C1 segment of cervical spinal cord (tissue), 14 donors: ENCODE measurements at regions not wholly inside any gene's neighbourhood (a gene's known extent, or its start where the extent isn't known, plus 50 kb on each side); places are given as distances from the start of the nearest gene placed in this dataset.
"Not testable (repeated sequence)": the region's sequence is repeated elsewhere in the genome, so short reads cannot be mapped to it uniquely, and the experiment has no call there.

Experiments used
- DNase-seq, 14 donors: peaks; one replicate each; lab custom pipeline; 2025; lab: John Stamatoyannopoulos, UW

DNA sequence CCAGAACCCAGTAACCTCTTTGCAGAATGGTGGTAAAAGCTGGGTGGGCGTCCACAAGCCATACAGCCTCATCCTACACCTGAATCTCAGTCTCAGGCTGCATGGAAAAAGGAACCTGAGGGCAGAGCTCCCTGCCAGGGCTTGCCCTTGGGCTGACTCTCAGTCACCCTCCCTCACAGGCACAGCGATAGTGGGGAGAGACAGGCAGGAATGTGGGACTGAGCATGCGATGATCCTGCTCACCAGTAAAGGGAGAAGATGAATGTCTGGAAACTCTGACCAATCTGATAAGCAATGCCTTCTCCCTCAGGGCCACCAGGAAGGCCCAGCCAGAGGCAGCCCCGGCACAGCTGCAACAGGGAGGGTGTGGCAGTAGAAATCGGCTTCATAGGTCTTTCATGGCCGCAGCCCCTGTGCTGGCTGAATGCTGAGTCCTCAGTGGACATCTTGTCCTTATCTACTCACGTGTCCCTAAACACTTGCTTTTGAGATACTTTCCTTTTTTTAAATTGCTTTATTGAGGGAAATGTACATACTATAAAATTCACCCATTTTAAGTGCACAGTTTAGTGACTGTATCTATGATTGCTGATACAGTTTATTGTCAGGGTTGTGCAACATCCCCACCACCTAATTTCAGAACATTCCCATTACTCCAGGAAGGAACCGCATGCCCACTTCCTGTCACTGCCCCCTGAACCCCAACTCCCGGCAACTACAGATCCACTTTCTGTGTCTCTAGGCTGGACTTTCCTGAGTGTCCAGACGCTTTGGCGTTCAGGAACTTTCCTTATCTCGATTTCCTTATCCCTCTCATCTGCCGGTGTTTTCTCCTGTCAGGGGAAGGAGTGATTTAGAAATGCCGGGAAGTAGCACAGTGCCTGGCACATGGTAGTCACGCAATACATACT, 258.1 kb downstream of the PCNX1 start:
- no peak for DNase-seq

- peak in 3 of 14 donors; percentile 4 to 26 (median 13) for DNase-seq
Observed at GRCh38 chr14:71166180-71166837, 259.1 kb downstream of the PCNX1 start.

DNA sequence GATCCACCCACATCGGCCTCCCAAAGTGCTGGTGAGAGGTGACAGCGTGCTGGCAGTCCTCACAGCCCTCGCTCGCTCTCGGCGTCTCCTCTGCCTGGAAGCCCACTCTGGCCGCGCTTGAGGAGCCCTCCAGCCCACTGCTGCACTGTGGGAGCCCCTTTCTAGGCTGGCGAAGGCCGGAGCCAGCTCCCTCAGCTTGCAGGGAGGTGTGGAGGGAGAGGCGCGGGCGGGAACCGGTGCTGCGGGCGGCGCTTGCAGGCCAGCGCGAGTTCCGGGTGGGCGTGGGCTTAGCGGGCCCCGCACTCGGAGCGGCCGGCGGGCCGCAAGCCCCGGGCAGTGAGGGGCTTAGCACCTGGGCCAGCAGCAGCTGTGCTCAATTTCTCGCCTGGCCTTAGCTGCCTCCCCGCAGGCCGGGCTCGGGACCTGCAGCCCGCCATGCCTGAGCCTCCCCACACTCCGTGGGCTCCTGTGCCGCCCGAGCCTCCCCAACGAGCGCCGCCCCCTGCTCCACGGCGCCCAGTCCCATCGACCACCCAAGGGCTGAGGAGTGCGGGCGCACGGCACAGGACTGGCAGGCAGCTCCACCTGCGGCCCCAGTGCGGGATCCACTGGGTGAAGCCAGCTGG, 260.2 kb downstream of the PCNX1 start:
- not testable (repeated sequence) for DNase-seq

GRCh38 chr14:71168161-71168560, 260.9 kb downstream of the PCNX1 start:
- not testable (repeated sequence) for DNase-seq

DNA sequence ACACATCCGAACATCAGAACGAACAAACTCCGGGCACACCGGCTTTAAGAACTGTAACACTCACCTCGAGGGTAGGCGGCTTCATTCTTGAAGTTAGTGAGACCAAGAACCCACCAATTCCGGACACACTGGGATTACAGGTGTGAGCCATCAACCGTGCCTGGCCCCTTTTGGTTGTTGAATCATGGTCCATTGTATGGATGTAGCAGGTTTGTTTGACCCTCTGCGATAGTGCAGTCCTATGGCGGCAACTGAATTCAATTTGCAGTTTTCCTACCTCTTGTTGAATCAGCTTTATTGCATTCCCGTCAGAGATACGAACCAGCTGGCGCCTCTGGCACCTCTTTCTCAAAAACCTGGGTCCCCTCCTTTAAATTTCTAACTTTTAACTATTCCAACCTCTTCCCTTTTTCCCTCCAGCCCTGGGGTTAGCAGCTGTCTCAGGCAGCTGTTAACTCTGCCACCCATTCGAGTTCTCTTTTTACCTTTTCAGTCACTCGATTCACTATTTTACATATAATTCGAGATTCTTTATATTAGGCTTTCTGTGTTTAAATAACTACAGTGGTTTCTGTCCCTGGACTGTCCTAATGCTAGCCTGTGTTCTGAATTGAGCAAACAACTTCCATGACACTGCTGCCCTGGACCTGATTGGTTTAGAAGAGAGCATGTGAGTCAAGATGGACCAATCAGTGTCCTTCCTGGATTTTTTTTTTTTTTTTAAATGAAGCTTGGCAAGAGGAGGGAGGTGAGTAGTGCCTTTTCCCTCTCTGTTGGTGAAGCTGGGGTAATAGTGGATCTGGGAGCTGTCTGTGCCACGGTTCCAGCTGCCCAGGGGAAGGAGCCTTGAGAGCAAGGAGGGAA, 261.5 kb downstream of the PCNX1 start:
- no peak for DNase-seq

- DNase-seq, result no peak
Observed at GRCh38 chr14:71169861-71170260, 262.6 kb downstream of the PCNX1 start.

DNA sequence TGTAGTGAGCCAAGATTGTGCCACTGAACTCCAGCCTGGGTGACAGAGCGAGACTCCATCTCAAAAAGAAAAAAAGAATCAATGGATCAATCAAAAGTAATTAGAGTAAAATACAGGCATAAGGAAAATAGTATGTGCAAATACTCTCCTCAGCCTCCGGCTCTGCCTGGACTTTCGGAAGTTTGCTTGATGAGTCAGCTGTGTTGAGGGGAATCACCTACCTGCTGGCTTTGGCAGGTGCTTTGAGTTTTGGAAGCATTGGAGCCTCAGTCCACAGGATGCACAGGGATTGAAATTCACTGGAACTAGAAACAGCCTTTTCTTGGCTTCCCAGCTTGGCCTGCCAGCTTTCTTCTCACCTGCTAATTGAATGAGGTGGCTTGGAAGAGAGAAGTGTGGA, 268.2 kb downstream of the PCNX1 start:
- DNase-seq, result no peak

- no peak for DNase-seq
Observed at GRCh38 chr14:71179066-71179465, 271.8 kb downstream of the PCNX1 start.

DNA sequence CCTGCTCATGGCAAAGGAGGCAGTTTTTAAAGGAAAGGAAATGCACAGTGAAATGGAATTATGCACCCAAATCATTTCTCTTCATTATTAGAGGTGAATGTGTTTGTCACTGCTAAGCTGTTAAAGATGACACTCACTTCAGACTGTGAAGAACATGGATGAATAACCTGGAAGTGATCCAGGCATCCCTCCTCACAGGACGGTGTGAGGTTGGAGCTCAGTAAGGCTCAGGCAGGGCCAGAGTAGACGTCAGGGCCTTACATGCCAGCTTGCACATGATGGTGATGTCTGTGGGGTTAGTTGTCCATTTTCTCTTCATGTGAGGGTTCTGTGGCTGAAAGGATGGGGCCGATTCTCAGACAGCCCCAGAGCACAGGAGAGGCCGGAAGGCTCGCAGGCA, 273.1 kb downstream of the PCNX1 start:
- no peak for DNase-seq

GRCh38 chr14:71181215-71182003, 274.1 kb downstream of the PCNX1 start:
- no peak for DNase-seq

DNA sequence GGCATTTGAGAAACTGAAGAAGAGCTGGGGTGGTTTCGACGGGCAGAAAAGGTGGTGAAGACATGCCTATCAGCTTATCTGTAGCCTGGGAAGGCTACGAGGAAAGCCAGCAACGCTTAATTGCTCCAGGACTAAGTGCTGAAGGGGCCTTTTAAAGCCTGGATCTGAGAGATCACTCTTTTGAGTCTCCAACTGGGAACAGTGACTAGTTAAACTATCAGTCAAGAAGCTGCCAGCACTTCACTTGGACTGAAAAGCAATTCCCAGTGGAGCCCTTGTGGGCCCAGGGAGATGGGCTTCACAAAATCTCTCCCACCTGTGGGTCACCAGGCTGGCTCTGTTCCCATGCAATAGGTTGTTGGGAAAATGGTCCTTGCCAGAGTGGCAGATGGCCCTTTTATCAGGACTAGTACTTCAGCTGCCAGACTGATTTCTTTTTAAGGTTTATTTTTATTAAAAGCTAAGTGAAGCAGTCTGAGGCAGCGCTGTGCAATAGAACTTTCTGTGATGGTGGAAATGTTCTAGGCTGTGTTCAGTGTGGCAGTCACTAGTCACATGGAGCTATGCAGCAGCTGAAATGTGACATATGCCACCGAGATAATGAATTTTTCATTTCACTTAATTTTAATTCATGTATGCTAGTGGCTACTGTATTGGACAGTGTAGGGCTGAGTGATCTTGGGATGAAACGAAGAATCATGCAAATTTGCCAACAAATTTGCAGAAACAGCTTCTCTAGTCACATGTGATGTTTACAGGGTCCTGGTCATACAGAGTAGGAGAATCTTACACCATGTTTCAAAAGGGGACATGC, 276.8 kb downstream of the PCNX1 start:
- peak in 1 of 14 donors; percentile 5 for DNase-seq

DNA sequence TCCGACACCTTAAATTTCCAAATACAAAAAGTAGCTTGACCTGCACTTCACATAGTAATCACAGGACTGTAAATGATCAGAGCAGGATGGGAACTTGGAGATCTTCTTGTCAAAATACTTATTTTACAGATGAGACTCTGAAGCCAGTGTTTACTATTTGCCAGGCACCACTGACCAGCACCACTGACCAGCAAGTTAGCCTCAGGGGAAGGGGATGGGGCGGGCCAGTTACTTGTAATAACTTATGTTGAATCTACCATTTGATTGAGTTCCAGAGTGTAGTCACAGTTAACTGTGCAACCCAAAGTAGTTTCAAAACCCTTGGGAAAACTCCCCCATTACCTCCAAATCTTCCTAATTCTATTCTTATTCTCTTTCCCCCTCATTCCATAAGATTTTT, 278.4 kb downstream of the PCNX1 start:
- DNase-seq, result no peak

DNA sequence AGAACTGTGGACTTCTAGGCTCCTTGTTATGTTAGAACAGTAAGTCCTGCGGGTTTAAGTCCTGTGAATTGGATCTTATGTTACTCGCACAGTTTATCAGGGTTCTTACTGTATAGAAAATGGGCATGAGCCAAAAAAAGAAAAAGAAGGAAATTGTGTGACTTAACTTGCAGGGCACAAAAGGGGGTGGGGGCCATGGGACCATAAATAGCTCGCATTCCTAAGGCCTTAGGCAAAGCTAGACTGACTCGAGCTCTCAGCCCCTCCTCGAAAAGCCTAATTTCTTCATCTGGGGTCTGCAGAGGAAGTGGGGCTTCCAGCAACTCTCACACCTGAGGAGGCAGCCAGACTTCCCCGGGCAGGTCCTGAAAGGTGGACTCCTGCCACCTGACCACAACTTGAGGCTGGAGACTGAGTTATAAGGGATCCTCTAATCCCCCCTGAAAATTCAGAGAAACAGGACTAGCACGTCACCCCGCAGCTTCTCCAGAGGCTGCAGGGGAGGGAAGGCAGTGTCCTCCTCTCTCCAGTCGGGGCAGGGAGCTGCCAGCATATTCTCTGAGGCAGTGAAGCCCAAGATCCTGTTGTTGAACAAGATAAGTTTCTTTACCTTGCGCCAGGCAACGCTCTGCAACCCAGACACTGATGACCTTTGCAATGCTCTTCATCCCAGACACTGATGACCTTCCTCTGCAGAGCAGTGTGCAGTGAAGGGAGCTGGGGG, 280.5 kb downstream of the PCNX1 start:
- DNase-seq, result no peak

GRCh38 chr14:71190770-71191374, 283.6 kb downstream of the PCNX1 start:
- DNase-seq, result no peak

- no peak for DNase-seq
Observed at GRCh38 chr14:71193663-71194062, 286.4 kb downstream of the PCNX1 start.

DNA sequence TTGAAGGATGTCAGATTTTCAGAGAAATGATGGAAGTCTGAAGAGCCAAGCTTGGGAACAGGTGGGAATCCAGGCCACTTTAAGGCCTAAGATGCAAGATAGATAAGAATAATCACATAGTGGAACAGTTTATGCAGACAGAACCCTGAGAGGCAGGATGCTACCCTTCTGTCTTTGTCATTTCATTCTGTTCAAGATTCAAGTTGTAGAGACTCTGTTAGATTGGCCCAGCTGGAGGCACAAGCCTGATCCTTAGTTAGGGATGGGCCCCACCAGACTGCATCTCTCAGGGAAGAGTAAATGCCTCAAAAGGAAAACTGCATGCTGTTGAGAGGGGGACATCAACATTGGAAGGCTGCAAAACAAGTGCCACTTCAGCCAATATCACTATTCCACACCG, 287.0 kb downstream of the PCNX1 start:
- no peak for DNase-seq

DNA sequence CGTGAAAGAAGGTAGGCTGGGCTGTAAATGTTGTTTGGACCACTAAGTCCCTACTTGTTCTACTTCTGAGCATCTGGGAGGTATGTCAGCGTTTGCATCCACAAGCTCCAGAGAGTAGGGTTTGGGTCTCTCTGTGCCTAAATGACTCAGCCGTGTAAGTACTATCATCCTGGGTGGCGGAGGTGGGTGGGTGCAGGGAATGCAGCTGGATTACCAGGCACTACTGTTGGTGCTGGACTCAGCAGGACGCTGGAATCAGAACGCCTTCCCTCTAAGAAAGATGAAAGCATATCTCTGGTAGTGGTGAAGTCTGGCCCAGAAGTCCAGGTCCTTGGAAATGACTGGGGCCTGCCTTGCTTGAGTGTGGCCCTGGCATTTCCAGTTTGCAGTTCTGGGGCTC, 289.7 kb downstream of the PCNX1 start:
- no peak for DNase-seq

DNA sequence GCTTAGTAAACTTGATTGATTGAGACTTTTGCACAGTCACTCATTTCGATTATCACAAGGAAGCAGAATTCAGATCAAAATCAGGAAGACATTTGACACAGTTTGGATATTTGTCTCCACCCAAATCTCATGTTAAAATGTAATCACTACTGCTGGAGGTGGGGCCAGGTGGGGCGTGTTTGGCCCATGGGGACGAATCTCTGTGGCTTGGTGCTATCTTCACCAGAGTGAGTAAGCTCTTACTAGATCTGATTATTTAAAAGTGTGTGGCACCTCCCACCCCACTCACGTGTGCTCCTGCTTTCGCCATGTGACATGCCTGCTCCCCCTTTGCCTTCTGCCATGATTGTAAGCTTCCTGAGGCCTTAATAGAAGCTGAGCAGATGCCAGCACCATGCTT, 291.4 kb downstream of the PCNX1 start:
- no peak for DNase-seq

DNA sequence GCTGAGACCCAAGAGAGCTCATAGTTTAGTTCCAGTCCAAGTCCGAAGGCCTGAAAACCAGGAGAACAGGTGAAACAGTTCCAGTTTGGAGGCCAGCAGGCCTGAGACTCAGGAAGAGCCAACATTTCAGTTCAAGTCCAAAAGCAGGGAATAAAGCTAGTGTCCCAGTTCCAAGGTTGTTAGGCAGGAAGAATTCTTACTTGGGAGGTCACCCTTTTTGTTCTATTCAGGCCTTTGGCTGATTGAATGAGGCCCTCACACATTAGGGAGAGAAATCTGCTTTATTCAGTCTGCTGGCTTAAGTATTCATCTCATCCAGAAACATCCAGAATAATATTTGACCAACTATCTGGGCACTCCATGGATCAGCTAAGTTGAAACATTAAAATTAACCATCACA, 294.6 kb downstream of the PCNX1 start:
- DNase-seq, result no peak
